OCI-LY7 (cell line): ENCODE measurements at regions not wholly inside any gene's neighbourhood (a gene's known extent, or its start where the extent isn't known, plus 50 kb on each side); places are given as distances from the start of the nearest gene placed in this dataset.

Experiments used
- EZH2phosphoT487 ChIP-seq: fragments of 200-600 bp; sonication (generic); IDR thresholded peaks from 2 replicates; pipeline ENCODE4 v1.6.1; 2018; ENCODE audit warnings: low read depth, borderline replicate concordance, mild to moderate bottlenecking, mixed run types, antibody characterized with exemption, low read length, moderate library complexity, mixed read lengths
- TF ChIP-seq, protein P1 (sequence below): fragments of 200-600 bp; sonication (generic); conservative IDR thresholded peaks from 2 replicates; pipeline ENCODE4 v1.5.1; 2014; ENCODE audit warnings: mild to moderate bottlenecking, antibody characterized with exemption, low read length, moderate library complexity, mixed read lengths

DNA sequence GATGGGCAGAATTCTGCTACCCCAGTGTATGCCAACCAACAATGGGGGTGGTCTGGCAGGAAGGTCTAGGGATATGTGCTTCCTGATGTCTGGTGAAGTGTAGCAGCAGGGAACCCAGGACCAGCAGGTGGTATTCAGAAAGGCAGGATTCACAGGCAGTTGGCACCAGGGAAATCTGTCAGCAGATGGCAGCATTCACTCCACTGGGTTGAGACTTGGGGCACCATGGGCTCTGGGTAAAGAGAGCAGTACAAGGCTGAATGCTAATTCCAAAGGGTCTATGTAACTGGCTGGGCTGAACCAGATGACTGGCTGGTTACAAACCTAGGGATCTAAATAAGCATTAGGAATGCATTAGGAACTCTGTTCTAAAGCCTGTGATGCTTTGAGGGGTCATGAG, 466.9 kb upstream of the STXBP6 start:
- TF ChIP-seq, protein P1, sequence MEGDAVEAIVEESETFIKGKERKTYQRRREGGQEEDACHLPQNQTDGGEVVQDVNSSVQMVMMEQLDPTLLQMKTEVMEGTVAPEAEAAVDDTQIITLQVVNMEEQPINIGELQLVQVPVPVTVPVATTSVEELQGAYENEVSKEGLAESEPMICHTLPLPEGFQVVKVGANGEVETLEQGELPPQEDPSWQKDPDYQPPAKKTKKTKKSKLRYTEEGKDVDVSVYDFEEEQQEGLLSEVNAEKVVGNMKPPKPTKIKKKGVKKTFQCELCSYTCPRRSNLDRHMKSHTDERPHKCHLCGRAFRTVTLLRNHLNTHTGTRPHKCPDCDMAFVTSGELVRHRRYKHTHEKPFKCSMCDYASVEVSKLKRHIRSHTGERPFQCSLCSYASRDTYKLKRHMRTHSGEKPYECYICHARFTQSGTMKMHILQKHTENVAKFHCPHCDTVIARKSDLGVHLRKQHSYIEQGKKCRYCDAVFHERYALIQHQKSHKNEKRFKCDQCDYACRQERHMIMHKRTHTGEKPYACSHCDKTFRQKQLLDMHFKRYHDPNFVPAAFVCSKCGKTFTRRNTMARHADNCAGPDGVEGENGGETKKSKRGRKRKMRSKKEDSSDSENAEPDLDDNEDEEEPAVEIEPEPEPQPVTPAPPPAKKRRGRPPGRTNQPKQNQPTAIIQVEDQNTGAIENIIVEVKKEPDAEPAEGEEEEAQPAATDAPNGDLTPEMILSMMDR = no peak; the same call in 1 of the 2 replicates
- TF ChIP-seq EZH2phosphoT487 = no peak
